ENCODE measurements at regions not wholly inside any gene's neighbourhood (a gene's known extent, or its start where the extent isn't known, plus 50 kb on each side); places are given as distances from the start of the nearest gene placed in this dataset.
"Not testable (repeated sequence)": the region's sequence is repeated elsewhere in the genome, so short reads cannot be mapped to it uniquely, and the experiment has no call there.

- Histone ChIP-seq H4K91ac (ENCODE audit: low read depth, low read length) (no peak overlapping the region), H3K9me3 (ENCODE audit: insufficient read depth, low read depth, low read length) (no peaks in the 10 kb centered on the region), H2BK120ac (ENCODE audit: insufficient read depth, low read length, poor library complexity) (no peak overlapping the region), H4K12ac (ENCODE audit: low read depth, low read length) (no peak overlapping the region), H4K8ac (ENCODE audit: low read depth, low read length) (no peak overlapping the region), H3K27me3 (ENCODE audit: insufficient read depth, low read length) (no peaks in the 10 kb centered on the region), H3K23ac (ENCODE audit: low read length) (no peak overlapping the region), H3K4ac (ENCODE audit: low read depth, low read length) (no peak overlapping the region), H3K79me2 (ENCODE audit: control insufficient read depth, insufficient read depth, low read length, poor library complexity) (no peaks in the 10 kb centered on the region), H2AFZ (ENCODE audit: insufficient read depth, low read length, poor library complexity) (no peak overlapping the region), H3K4me1 (ENCODE audit: control insufficient read depth in 1 of 2, insufficient read depth in 2 of 2, low read length in 2 of 2) (no peaks in the 10 kb centered on the region), H3K18ac (ENCODE audit: low read length) (no peak overlapping the region), H3K79me1 (ENCODE audit: low read length) (no peaks in the 10 kb centered on the region), H3K36me3 (ENCODE audit: control insufficient read depth in 1 of 2, insufficient read depth in 2 of 2, low read length in 2 of 2) (no peaks in the 10 kb centered on the region), H3K14ac (ENCODE audit: low read length) (no peak overlapping the region), H2AK5ac (ENCODE audit: low read length) (no peak overlapping the region), H3K27ac (ENCODE audit: low read depth, low read length) (no peak overlapping the region), H2BK12ac (ENCODE audit: low read length) (no peak overlapping the region), H3K4me3 (ENCODE audit: low read depth, low read length) (no peak overlapping the region), H3K9ac (ENCODE audit: low read length) (no peak overlapping the region), H3K4me2 (ENCODE audit: low read length) (no peak overlapping the region), H2BK5ac (ENCODE audit: low read depth, low read length, poor library complexity) (no peak overlapping the region)
- DNase-seq = no peak
- no CpG with 5 or more reads among the region's 8 CpGs for WGBS (ENCODE audit: extremely low coverage, insufficient coverage, insufficient read length)
Measured at GRCh38 chrX:152061083-152061482, 77.3 kb downstream of the MAGEA10 start.

GRCh38 chrX:152050623-152051022, 76.1 kb upstream of the GABRE start:
- H4K12ac ChIP-seq (ENCODE audit: low read depth, low read length); H4K8ac ChIP-seq (ENCODE audit: low read depth, low read length); H3K79me1 ChIP-seq (ENCODE audit: low read length); H2BK12ac ChIP-seq (ENCODE audit: low read length); DNase-seq; H3K23ac ChIP-seq (ENCODE audit: low read length); H3K4ac ChIP-seq (ENCODE audit: low read depth, low read length); H2BK120ac ChIP-seq (ENCODE audit: insufficient read depth, low read length, poor library complexity); H2BK5ac ChIP-seq (ENCODE audit: low read depth, low read length, poor library complexity); H4K91ac ChIP-seq (ENCODE audit: low read depth, low read length); H2AFZ ChIP-seq (ENCODE audit: insufficient read depth, low read length, poor library complexity); H3K27ac ChIP-seq (ENCODE audit: low read depth, low read length); H3K79me2 ChIP-seq (ENCODE audit: control insufficient read depth, insufficient read depth, low read length, poor library complexity); H3K18ac ChIP-seq (ENCODE audit: low read length); H3K4me2 ChIP-seq (ENCODE audit: low read length); H3K14ac ChIP-seq (ENCODE audit: low read length); H2AK5ac ChIP-seq (ENCODE audit: low read length); H3K36me3 ChIP-seq (ENCODE audit: control insufficient read depth in 1 of 2, insufficient read depth in 2 of 2, low read length in 2 of 2); H3K27me3 ChIP-seq (ENCODE audit: insufficient read depth, low read length); H3K4me3 ChIP-seq (ENCODE audit: low read depth, low read length); H3K4me1 ChIP-seq (ENCODE audit: control insufficient read depth in 1 of 2, insufficient read depth in 2 of 2, low read length in 2 of 2); H3K9me3 ChIP-seq (ENCODE audit: insufficient read depth, low read depth, low read length); H3K9ac ChIP-seq (ENCODE audit: low read length): not testable (repeated sequence)
- no CpG with 5 or more reads among the region's 1 CpG for whole genome bisulfite sequencing (ENCODE audit: extremely low coverage, insufficient coverage, insufficient read length)

- no CpG with 5 or more reads among the region's 1 CpG for WGBS (ENCODE audit: extremely low coverage, insufficient coverage, insufficient read length)
- no peak overlapping the region for H2AFZ ChIP-seq (ENCODE audit: insufficient read depth, low read length, poor library complexity)
- no peak overlapping the region for H2BK120ac ChIP-seq (ENCODE audit: insufficient read depth, low read length, poor library complexity)
- no peak overlapping the region for H4K91ac ChIP-seq (ENCODE audit: low read depth, low read length)
- no peak overlapping the region for H2BK12ac ChIP-seq (ENCODE audit: low read length)
- no peak overlapping the region for H3K9ac ChIP-seq (ENCODE audit: low read length)
- H4K8ac ChIP-seq (ENCODE audit: low read depth, low read length) = no peak overlapping the region
- H3K4me2 ChIP-seq (ENCODE audit: low read length) = no peak overlapping the region
- no peaks in the 10 kb centered on the region for H3K79me2 ChIP-seq (ENCODE audit: control insufficient read depth, insufficient read depth, low read length, poor library complexity)
- H3K4ac ChIP-seq (ENCODE audit: low read depth, low read length) = no peak overlapping the region
- no peak overlapping the region for H2BK5ac ChIP-seq (ENCODE audit: low read depth, low read length, poor library complexity)
- no peak overlapping the region for H3K14ac ChIP-seq (ENCODE audit: low read length)
- no peaks in the 10 kb centered on the region for H3K27me3 ChIP-seq (ENCODE audit: insufficient read depth, low read length)
- H3K23ac ChIP-seq (ENCODE audit: low read length) = no peak overlapping the region
- no peak overlapping the region for H3K18ac ChIP-seq (ENCODE audit: low read length)
- no peaks in the 10 kb centered on the region for H3K9me3 ChIP-seq (ENCODE audit: insufficient read depth, low read depth, low read length)
- no peak for DNase-seq
- H3K4me1 ChIP-seq (ENCODE audit: control insufficient read depth in 1 of 2, insufficient read depth in 2 of 2, low read length in 2 of 2) = no peaks in the 10 kb centered on the region
- H3K4me3 ChIP-seq (ENCODE audit: low read depth, low read length) = no peak overlapping the region
- no peak overlapping the region for H2AK5ac ChIP-seq (ENCODE audit: low read length)
- no peak overlapping the region for H4K12ac ChIP-seq (ENCODE audit: low read depth, low read length)
- H3K36me3 ChIP-seq (ENCODE audit: control insufficient read depth in 1 of 2, insufficient read depth in 2 of 2, low read length in 2 of 2) = no peaks in the 10 kb centered on the region
- H3K79me1 ChIP-seq (ENCODE audit: low read length) = no peaks in the 10 kb centered on the region
- no peak overlapping the region for H3K27ac ChIP-seq (ENCODE audit: low read depth, low read length)
Measured at GRCh38 chrX:152044383-152044782, 69.9 kb upstream of the GABRE start.

- no CpG with 5 or more reads among the region's 2 CpGs for WGBS (ENCODE audit: extremely low coverage, insufficient coverage, insufficient read length)
Measured at GRCh38 chrX:152038804-152039203, 64.3 kb upstream of the GABRE start.

More at GRCh38 chrX:152038804-152039203, 64.3 kb upstream of the GABRE start:
- Histone ChIP-seq H3K4me3 (ENCODE audit: low read depth, low read length) (no peak overlapping the region), H4K91ac (ENCODE audit: low read depth, low read length) (no peak overlapping the region), H2BK5ac (ENCODE audit: low read depth, low read length, poor library complexity) (no peak overlapping the region), H3K9me3 (ENCODE audit: insufficient read depth, low read depth, low read length) (no peaks in the 10 kb centered on the region), H3K27me3 (ENCODE audit: insufficient read depth, low read length) (no peaks in the 10 kb centered on the region), H4K8ac (ENCODE audit: low read depth, low read length) (no peak overlapping the region), H3K36me3 (ENCODE audit: control insufficient read depth in 1 of 2, insufficient read depth in 2 of 2, low read length in 2 of 2) (no peaks in the 10 kb centered on the region), H2BK120ac (ENCODE audit: insufficient read depth, low read length, poor library complexity) (no peak overlapping the region), H3K9ac (ENCODE audit: low read length) (no peak overlapping the region), H4K12ac (ENCODE audit: low read depth, low read length) (no peak overlapping the region), H3K79me1 (ENCODE audit: low read length) (no peaks in the 10 kb centered on the region), H2BK12ac (ENCODE audit: low read length) (no peak overlapping the region), H3K4me2 (ENCODE audit: low read length) (no peak overlapping the region), H3K4me1 (ENCODE audit: control insufficient read depth in 1 of 2, insufficient read depth in 2 of 2, low read length in 2 of 2) (no peaks in the 10 kb centered on the region), H3K23ac (ENCODE audit: low read length) (no peak overlapping the region), H3K4ac (ENCODE audit: low read depth, low read length) (no peak overlapping the region), H2AK5ac (ENCODE audit: low read length) (no peak overlapping the region), H3K14ac (ENCODE audit: low read length) (no peak overlapping the region), H2AFZ (ENCODE audit: insufficient read depth, low read length, poor library complexity) (no peak overlapping the region), H3K79me2 (ENCODE audit: control insufficient read depth, insufficient read depth, low read length, poor library complexity) (no peaks in the 10 kb centered on the region), H3K27ac (ENCODE audit: low read depth, low read length) (no peak overlapping the region), H3K18ac (ENCODE audit: low read length) (no peak overlapping the region)
- DNase-seq = no peak

Data from trophoblast cell (in vitro differentiated cells and primary cell).